ENCODE measurements at regions not wholly inside any gene's neighbourhood (a gene's known extent, or its start where the extent isn't known, plus 50 kb on each side); places are given as distances from the start of the nearest gene placed in this dataset.

DNA sequence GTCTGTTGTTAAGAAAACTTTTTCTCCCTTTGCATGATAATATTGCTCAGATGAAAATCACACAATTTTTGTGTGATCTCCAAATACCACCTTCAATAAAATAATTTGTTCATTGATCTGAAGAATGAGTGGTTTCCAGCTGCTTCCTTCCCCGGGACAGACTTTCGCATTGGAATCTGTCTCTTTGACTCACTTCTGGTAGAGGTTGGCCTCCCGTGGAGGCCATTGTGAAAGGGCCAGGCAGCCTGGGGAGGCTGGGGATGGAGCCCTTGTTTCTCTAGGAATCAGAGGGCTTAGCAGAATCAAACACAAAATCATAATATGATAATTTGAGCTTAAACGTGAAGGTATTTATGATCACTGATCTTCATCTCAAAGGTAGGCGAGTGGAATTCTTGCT is 135.0 kb upstream of the ZNF536 start:
- in situ Hi-C loops (cut with MboI), result no loop called here
- DNase-seq (ENCODE audit: extremely low read depth in 1 of 4, low spot score in 3 of 4), result no peak
- 0% methylated on average over 5 of the region's 5 CpGs for WGBS (ENCODE audit: insufficient coverage, low coverage, missing lambda C conversion rate)
- TF ChIP-seq NFE2 (IDR thresholded peaks at IDR 0.05; ENCODE audit: low read depth), result no peak
- no peak for TF ChIP-seq TAF15 (IDR thresholded peaks at IDR 0.05; ENCODE audit: low read depth, low read length)
- no peak for TF ChIP-seq ZKSCAN3 (CRISPR knock-in tag; IDR thresholded peaks at IDR 0.05)
- no peak for TF ChIP-seq ASH1L (IDR thresholded peaks at IDR 0.05; ENCODE audit: borderline replicate concordance, low read depth, partially characterized antibody)
- TF ChIP-seq PTRF (tag; IDR thresholded peaks at IDR 0.05), result no peak
- no peak for TF ChIP-seq ZNF780A (CRISPR knock-in tag; IDR thresholded peaks at IDR 0.05)
- TF ChIP-seq ZNF583 (CRISPR knock-in tag; IDR thresholded peaks at IDR 0.05), result no peak
- TF ChIP-seq, protein P1, sequence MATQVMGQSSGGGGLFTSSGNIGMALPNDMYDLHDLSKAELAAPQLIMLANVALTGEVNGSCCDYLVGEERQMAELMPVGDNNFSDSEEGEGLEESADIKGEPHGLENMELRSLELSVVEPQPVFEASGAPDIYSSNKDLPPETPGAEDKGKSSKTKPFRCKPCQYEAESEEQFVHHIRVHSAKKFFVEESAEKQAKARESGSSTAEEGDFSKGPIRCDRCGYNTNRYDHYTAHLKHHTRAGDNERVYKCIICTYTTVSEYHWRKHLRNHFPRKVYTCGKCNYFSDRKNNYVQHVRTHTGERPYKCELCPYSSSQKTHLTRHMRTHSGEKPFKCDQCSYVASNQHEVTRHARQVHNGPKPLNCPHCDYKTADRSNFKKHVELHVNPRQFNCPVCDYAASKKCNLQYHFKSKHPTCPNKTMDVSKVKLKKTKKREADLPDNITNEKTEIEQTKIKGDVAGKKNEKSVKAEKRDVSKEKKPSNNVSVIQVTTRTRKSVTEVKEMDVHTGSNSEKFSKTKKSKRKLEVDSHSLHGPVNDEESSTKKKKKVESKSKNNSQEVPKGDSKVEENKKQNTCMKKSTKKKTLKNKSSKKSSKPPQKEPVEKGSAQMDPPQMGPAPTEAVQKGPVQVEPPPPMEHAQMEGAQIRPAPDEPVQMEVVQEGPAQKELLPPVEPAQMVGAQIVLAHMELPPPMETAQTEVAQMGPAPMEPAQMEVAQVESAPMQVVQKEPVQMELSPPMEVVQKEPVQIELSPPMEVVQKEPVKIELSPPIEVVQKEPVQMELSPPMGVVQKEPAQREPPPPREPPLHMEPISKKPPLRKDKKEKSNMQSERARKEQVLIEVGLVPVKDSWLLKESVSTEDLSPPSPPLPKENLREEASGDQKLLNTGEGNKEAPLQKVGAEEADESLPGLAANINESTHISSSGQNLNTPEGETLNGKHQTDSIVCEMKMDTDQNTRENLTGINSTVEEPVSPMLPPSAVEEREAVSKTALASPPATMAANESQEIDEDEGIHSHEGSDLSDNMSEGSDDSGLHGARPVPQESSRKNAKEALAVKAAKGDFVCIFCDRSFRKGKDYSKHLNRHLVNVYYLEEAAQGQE (IDR thresholded peaks at IDR 0.05; ENCODE audit: borderline replicate concordance), result no peak
- TF ChIP-seq, protein P1 (CRISPR knock-in tag; IDR thresholded peaks at IDR 0.05; ENCODE audit: low read depth), result no peak
- no peak for TF ChIP-seq NCOA4 (IDR thresholded peaks at IDR 0.05; ENCODE audit: partially characterized antibody)
- TF ChIP-seq STAT5B (CRISPR knock-in tag; IDR thresholded peaks at IDR 0.05), result no peak
- TF ChIP-seq SMARCA5 (IDR thresholded peaks at IDR 0.05), result no peak
- no peak for TF ChIP-seq ZNF146 (CRISPR knock-in tag; IDR thresholded peaks at IDR 0.05; ENCODE audit: unreplicated experiment)
- TF ChIP-seq ZNF586 (CRISPR knock-in tag; conservative IDR thresholded peaks at IDR 0.05), result no peak
- no peak for TF ChIP-seq POLR2G (IDR thresholded peaks at IDR 0.05; ENCODE audit: low read depth, low read length)
- TF ChIP-seq ZBTB43 (CRISPR knock-in tag; IDR thresholded peaks at IDR 0.05), result no peak

More for the DNA sequence above, 135.0 kb upstream of the ZNF536 start:
- no TSS peak for BruUV-seq (replicated peaks)
- H3K4me2 ChIP-seq (ENCODE audit: insufficient read depth, low read length), result no peak overlapping the region
- no peaks in the 10 kb centered on the region for H3K4me1 ChIP-seq (replicated peaks in 1 of 2; ENCODE audit: control insufficient read depth in 2 of 2, insufficient read depth in 2 of 2, low read length in 2 of 2)
- no peak overlapping the region for H3K4me3 ChIP-seq
- H3K9ac ChIP-seq (ENCODE audit: insufficient read depth in 1 of 2, low read depth in 2 of 2, low read length in 2 of 2), result no peak overlapping the region
- H3K27me3 ChIP-seq (ENCODE audit: control insufficient read depth in 2 of 2, insufficient read depth in 2 of 2, low read length in 2 of 2), result peaks cover 0 to 14% of the 10 kb centered on the region in 2 experiments; a peak in 1 of 5 replicates
- H2AFZ ChIP-seq (ENCODE audit: low read depth, low read length), result no peak overlapping the region
- no peaks in the 10 kb centered on the region for H3K9me1 ChIP-seq (ENCODE audit: control insufficient read depth, insufficient read depth, low read length)
- intact Hi-C loops (cut with micrococcal nuclease), result no loop called here
- ATAC-seq, result no peak
- H4K20me1 ChIP-seq (replicated peaks; ENCODE audit: control insufficient read depth, insufficient read depth, low read length), result no peaks in the 10 kb centered on the region
- H3K36me3 ChIP-seq (ENCODE audit: control insufficient read depth, insufficient read depth, low read length), result no peaks in the 10 kb centered on the region
- FAIRE-seq, result no peak
- ChIA-PET POLR2A (interaction anchor here (0.6 kb wide), 1 partner anchor 259 kb away, joined by 3 read pairs; no protein-coding TSS in a partner anchor), CTCF (ENCODE audit: low intra/inter-chr PET ratio) (no interaction called here)
- no peak overlapping the region for H3K27ac ChIP-seq (ENCODE audit: extremely low read depth, low read depth, low read length)
- no peaks in the 10 kb centered on the region for H3K9me3 ChIP-seq (replicated peaks; ENCODE audit: control insufficient read depth, insufficient read depth, low read depth, low read length)
- H3K79me2 ChIP-seq (ENCODE audit: control insufficient read depth, insufficient read depth, low read length), result no peaks in the 10 kb centered on the region

Data from K562 (cell line).